ENCODE measurements at regions not wholly inside any gene's neighbourhood (a gene's known extent, or its start where the extent isn't known, plus 50 kb on each side); places are given as distances from the start of the nearest gene placed in this dataset.

GRCh38 chr12:46693518-46693917 lies 132.3 kb downstream of the SLC38A4 start:
- H3K27me3 ChIP-seq (ENCODE audit: control insufficient read depth, insufficient read depth, low read length, poor library complexity, severe bottlenecking), result no peaks in the 10 kb centered on the region
- H3K27me3 Mint-ChIP-seq (ENCODE audit: insufficient read depth), result no peaks in the 10 kb centered on the region
- peaks cover 12% of the 10 kb centered on the region for H3K9me3 Mint-ChIP-seq
- no peak overlapping the region for H3K27ac ChIP-seq (ENCODE audit: low read depth, low read length)
- TF ChIP-seq CTCF (conservative IDR thresholded peaks at IDR 0.05), result no peak
- 90 to 100% methylated on average over 2 of the region's 2 CpGs for WGBS, 2 experiments (ENCODE audit: insufficient coverage in 1 of 2, insufficient read length in 1 of 2)
- H3K4me3 ChIP-seq (ENCODE audit: low read length), result no peak overlapping the region
- H3K4me1 Mint-ChIP-seq, result peaks cover 1% of the 10 kb centered on the region
- no peaks in the 10 kb centered on the region for H3K36me3 ChIP-seq (ENCODE audit: control insufficient read depth, insufficient read depth, low read length)
- H3K9ac ChIP-seq (ENCODE audit: extremely low read depth, low read length, poor library complexity, severe bottlenecking), result no peak overlapping the region
- H3K4me3 Mint-ChIP-seq, result no peak overlapping the region
- H3K27ac Mint-ChIP-seq, result no peak overlapping the region
- no peaks in the 10 kb centered on the region for H3K4me1 ChIP-seq (ENCODE audit: control insufficient read depth, insufficient read depth, low read length)
- H3K9me3 ChIP-seq (ENCODE audit: control insufficient read depth, low read length), result peaks cover 8% of the 10 kb centered on the region
- no peak for DNase-seq
- peaks cover 2% of the 10 kb centered on the region for H3K36me3 Mint-ChIP-seq (ENCODE audit: low read depth)

GRCh38 chr12:46693034-46693433 lies 132.8 kb downstream of the SLC38A4 start:
- H3K27me3 Mint-ChIP-seq (ENCODE audit: insufficient read depth), result no peaks in the 10 kb centered on the region
- Histone ChIP-seq H3K27ac (ENCODE audit: low read depth, low read length) (no peak overlapping the region), H3K27me3 (ENCODE audit: control insufficient read depth, insufficient read depth, low read length, poor library complexity, severe bottlenecking) (no peaks in the 10 kb centered on the region), H3K9me3 (ENCODE audit: control insufficient read depth, low read length) (peaks cover 3% of the 10 kb centered on the region), H3K4me3 (ENCODE audit: low read length) (no peak overlapping the region), H3K36me3 (ENCODE audit: control insufficient read depth, insufficient read depth, low read length) (no peaks in the 10 kb centered on the region), H3K9ac (ENCODE audit: extremely low read depth, low read length, poor library complexity, severe bottlenecking) (no peak overlapping the region), H3K4me1 (ENCODE audit: control insufficient read depth, insufficient read depth, low read length) (no peaks in the 10 kb centered on the region)
- no peaks in the 10 kb centered on the region for H3K36me3 Mint-ChIP-seq (ENCODE audit: low read depth)
- WGBS, 2 experiments (ENCODE audit: insufficient coverage in 1 of 2, insufficient read length in 1 of 2), result 95 to 96% methylated on average over 3 to 4 of the region's 4 CpGs
- no peak overlapping the region for H3K27ac Mint-ChIP-seq
- no peak for TF ChIP-seq CTCF (conservative IDR thresholded peaks at IDR 0.05)
- peaks cover 7% of the 10 kb centered on the region for H3K9me3 Mint-ChIP-seq
- no peaks in the 10 kb centered on the region for H3K4me1 Mint-ChIP-seq
- no peak overlapping the region for H3K4me3 Mint-ChIP-seq
- DNase-seq, result no peak

- no peaks in the 10 kb centered on the region for H3K4me1 ChIP-seq (ENCODE audit: control insufficient read depth, insufficient read depth, low read length)
- H3K4me3 Mint-ChIP-seq, result no peak overlapping the region
- H3K9me3 Mint-ChIP-seq, result peaks cover 3% of the 10 kb centered on the region
- no peak overlapping the region for H3K27ac ChIP-seq (ENCODE audit: low read depth, low read length)
- H3K27me3 ChIP-seq (ENCODE audit: control insufficient read depth, insufficient read depth, low read length, poor library complexity, severe bottlenecking), result no peaks in the 10 kb centered on the region
- no peak overlapping the region for H3K9ac ChIP-seq (ENCODE audit: extremely low read depth, low read length, poor library complexity, severe bottlenecking)
- H3K4me3 ChIP-seq (ENCODE audit: low read length), result no peak overlapping the region
- no peaks in the 10 kb centered on the region for H3K27me3 Mint-ChIP-seq (ENCODE audit: insufficient read depth)
- no peaks in the 10 kb centered on the region for H3K36me3 ChIP-seq (ENCODE audit: control insufficient read depth, insufficient read depth, low read length)
- no peak for DNase-seq
- no peak for TF ChIP-seq CTCF (conservative IDR thresholded peaks at IDR 0.05)
- 88% methylated on average over 2 of the region's 3 CpGs; no CpG with 5 or more reads in 1 of the 2 experiments for WGBS, 2 experiments (ENCODE audit: insufficient coverage in 1 of 2, insufficient read length in 1 of 2)
- no peaks in the 10 kb centered on the region for H3K4me1 Mint-ChIP-seq
- H3K27ac Mint-ChIP-seq, result no peak overlapping the region
- H3K9me3 ChIP-seq (ENCODE audit: control insufficient read depth, low read length), result no peaks in the 10 kb centered on the region
- no peaks in the 10 kb centered on the region for H3K36me3 Mint-ChIP-seq (ENCODE audit: low read depth)
These were observed 133.2 kb downstream of the SLC38A4 start for GRCh38 chr12:46692606-46693005.
